HCT116 (cell line): ENCODE measurements at regions not wholly inside any gene's neighbourhood (a gene's known extent, or its start where the extent isn't known, plus 50 kb on each side); places are given as distances from the start of the nearest gene placed in this dataset.

Source experiments
- ATAC-seq: fragments of 200-7000 bp; cut with Tn5 transposase; 2 replicates; pipeline ENCODE4 v1.9.1; 2020; ENCODE audit warnings: mild to moderate bottlenecking, moderate library complexity
- BruUV-seq: library from RNA; stranded (reverse); fragments of 400-500 nt; replicated peaks from 2 replicates; lab custom pipeline; 2021; lab: Mats Ljungman, UMichigan
- CTCF ChIA-PET: fragments of 300-600 bp; sonication (Branson Sonifier 250); formaldehyde crosslinking; loops from one replicate; lab custom pipeline; 2021; ENCODE audit warnings: antibody characterized with exemption; lab: Charles Lee
- POLR2A ChIA-PET: fragments of 300-600, 350-600 bp; sonication (Branson Sonifier 250); formaldehyde crosslinking; loops from one replicate; lab custom pipeline; 2021; ENCODE audit warnings: antibody characterized with exemption; lab: Charles Lee
- RAD21 ChIA-PET, 2 experiments: fragments of 300-600 bp; sonication (Branson Sonifier 250); formaldehyde crosslinking; loops; one replicate each; lab custom pipeline; 2023; ENCODE audit warnings: low total read pairs in 2 of 2; ENCODE audit not compliant: uncharacterized antibody in 2 of 2, unreplicated experiment in 2 of 2, low non-redundant PET in 1 of 2; lab: Charles Lee
- DNase-seq: peaks from one replicate; pipeline ENCODE4 v3.0.0-alpha.2; 2010; ENCODE audit warnings: low read depth, low spot score
- H2AFZ ChIP-seq: fragments of 200-600 bp; shearing (Covaris generic), sonication (generic); 2 replicates; pipeline ENCODE4 v1.6.1; 2017; ENCODE audit warnings: low read depth, mixed run types, mixed read lengths, antibody characterized with exemption, low read length; ENCODE audit not compliant: poor library complexity, severe bottlenecking
- H3K27ac ChIP-seq: 2 replicates; pipeline ENCODE4 v1.5.1; 2012; ENCODE audit warnings: low read depth, low read length
- H3K27me3 ChIP-seq: fragments of 200-600 bp; sonication (generic); 2 replicates; pipeline ENCODE4 v1.6.1; 2016; ENCODE audit warnings: mixed run types, low read length, mixed read lengths; ENCODE audit not compliant: insufficient read depth
- H3K36me3 ChIP-seq, 2 experiments: fragments of 200-500 bp in 1 of 2; fragments of 200-600 bp in 1 of 2; sonication (Bioruptor generic) in 1 of 2; sonication (generic) in 1 of 2; 2 replicates each; pipeline versions ENCODE4 v1.5.1 to v1.6.1; 2014 to 2016; ENCODE audit warnings: low read length in 2 of 2, inconsistent platforms in 1 of 2, mixed read lengths in 1 of 2, mixed run types in 1 of 2; ENCODE audit not compliant: insufficient read depth in 2 of 2, control insufficient read depth in 1 of 2
- H3K4me1 ChIP-seq, 2 experiments: fragments of 200-600 bp in 1 of 2; sonication (generic) in 1 of 2; 2 replicates each; pipeline versions ENCODE4 v1.5.1 to v1.6.1; 2012 to 2017; ENCODE audit warnings: low read length in 2 of 2, inconsistent platforms in 1 of 2, mild to moderate bottlenecking in 1 of 2, mixed read lengths in 1 of 2, mixed run types in 1 of 2, moderate library complexity in 1 of 2; ENCODE audit not compliant: insufficient read depth in 2 of 2, control insufficient read depth in 1 of 2
- H3K4me2 ChIP-seq: fragments of 200-600 bp; sonication (generic); 2 replicates; pipeline ENCODE4 v1.6.1; 2017; ENCODE audit warnings: mixed run types, low read length, mixed read lengths
- H3K4me3 ChIP-seq, 2 experiments: fragments of 200-600 bp in 1 of 2; sonication (generic) in 1 of 2; replicated peaks in 1 of 2; 2 replicates each; pipeline ENCODE4 v1.5.1; 2011 to 2016; ENCODE audit warnings: low read length in 2 of 2, control low read depth in 1 of 2, low read depth in 1 of 2, mild to moderate bottlenecking in 1 of 2, mixed read lengths in 1 of 2, mixed run types in 1 of 2
- H3K79me2 ChIP-seq: fragments of 200-600 bp; sonication (generic); 2 replicates; pipeline ENCODE4 v1.6.1; 2017; ENCODE audit warnings: mild to moderate bottlenecking, mixed run types, low read length, moderate library complexity, mixed read lengths; ENCODE audit not compliant: insufficient read depth
- H3K9ac ChIP-seq: fragments of 200-600 bp; sonication (generic); 2 replicates; pipeline ENCODE4 v1.6.1; 2016; ENCODE audit warnings: low read length, mixed read lengths
- H3K9me2 ChIP-seq: fragments of 200-600 bp; sonication (generic), shearing (Covaris generic); 2 replicates; pipeline ENCODE4 v1.6.1; 2017; ENCODE audit warnings: mixed run types, mild to moderate bottlenecking, moderate library complexity; ENCODE audit not compliant: insufficient read depth
- H3K9me3 ChIP-seq, 2 experiments: fragments of 200-500 bp in 1 of 2; fragments of 200-600 bp in 1 of 2; sonication (Bioruptor generic) in 1 of 2; sonication (generic) in 1 of 2; 2 replicates each; pipeline ENCODE4 v1.6.1; 2014 to 2017; ENCODE audit warnings: low read length in 2 of 2, mixed read lengths in 2 of 2, inconsistent platforms in 1 of 2, low read depth in 1 of 2, mild to moderate bottlenecking in 1 of 2, mixed run types in 1 of 2, moderate library complexity in 1 of 2; ENCODE audit not compliant: control insufficient read depth in 1 of 2, insufficient read depth in 1 of 2
- H4K20me1 ChIP-seq: fragments of 200-600 bp; sonication (generic), shearing (Covaris generic); 2 replicates; pipeline ENCODE4 v1.6.1; 2017; ENCODE audit warnings: mixed run types, mild to moderate bottlenecking, moderate library complexity; ENCODE audit not compliant: insufficient read depth
- CEBPB ChIP-seq: IDR thresholded peaks from 2 replicates; pipeline ENCODE4 v1.6.1; 2012; ENCODE audit warnings: low read depth
- EGR1 ChIP-seq: IDR thresholded peaks from 2 replicates; pipeline ENCODE4 v1.6.1; 2012; ENCODE audit warnings: low read depth
- JUND ChIP-seq: IDR thresholded peaks from 2 replicates; pipeline ENCODE4 v1.6.1; 2012
- MAX ChIP-seq: IDR thresholded peaks from 2 replicates; pipeline ENCODE4 v1.6.1; 2012
- POLR2A ChIP-seq: IDR thresholded peaks from 2 replicates; pipeline ENCODE4 v1.7.0; 2011; ENCODE audit warnings: borderline replicate concordance; ENCODE audit not compliant: insufficient read depth, insufficient read length; ENCODE audit errors: extremely low read depth
- RAD21 ChIP-seq: IDR thresholded peaks from 2 replicates; pipeline ENCODE4 v1.6.1; 2012; ENCODE audit warnings: low read depth, mild to moderate bottlenecking
- SRF ChIP-seq: IDR thresholded peaks from 2 replicates; pipeline ENCODE4 v1.6.1; 2012; ENCODE audit warnings: low read depth
- intact Hi-C: fragments of 100-400 bp; cut with micrococcal nuclease; formaldehyde crosslinking; loops from 2 replicates; pipeline ENCODE4 v1.10.0; 2022
- TF ChIP-seq, protein P1 (sequence below), 3 experiments: fragments of 200-600 bp in 1 of 3; sonication (generic) in 1 of 3; IDR thresholded peaks in 2 of 3; conservative IDR thresholded peaks in 1 of 3; 2 replicates each; pipeline ENCODE4 v1.5.1; 2012 to 2017; ENCODE audit warnings: low read depth in 2 of 3, low read length in 2 of 3, antibody characterized with exemption in 1 of 3, borderline replicate concordance in 1 of 3, control low read depth in 1 of 3, mild to moderate bottlenecking in 1 of 3, mixed read lengths in 1 of 3, mixed run types in 1 of 3, moderate library complexity in 1 of 3; ENCODE audit not compliant: insufficient read depth in 1 of 3
- TF ChIP-seq, protein P2 (sequence below): IDR thresholded peaks from 2 replicates; pipeline ENCODE4 v1.6.1; 2011; ENCODE audit warnings: mild to moderate bottlenecking, low read length, moderate library complexity; ENCODE audit not compliant: insufficient replicate concordance; ENCODE audit errors: extremely low read depth
- TF ChIP-seq, protein P3 (sequence below): IDR thresholded peaks from 2 replicates; pipeline ENCODE4 v1.6.1; 2012

GRCh38 chr6:4717856-4718255 lies 58.3 kb upstream of the CDYL start:
- Histone ChIP-seq H3K36me3 (no peaks in the 10 kb centered on the region), H3K9ac (no peak overlapping the region), H3K9me2 (0 out of 2 replicates have a peak, but pooled peaks cover 3% of the 10 kb centered on the region), H3K4me3 (no peak overlapping the region), H3K27ac (no peak overlapping the region), H3K4me2 (no peak overlapping the region), H3K9me3 (no peaks in the 10 kb centered on the region), H3K27me3 (no peaks in the 10 kb centered on the region), H4K20me1 (no peaks in the 10 kb centered on the region), H3K4me1 (peaks cover 0 to 10% of the 10 kb centered on the region in 2 experiments; a peak in 2 of 4 replicates), H2AFZ (no peak overlapping the region), H3K79me2 (no peaks in the 10 kb centered on the region)
- BruUV-seq = no TSS peak
- ChIA-PET CTCF (no interaction called here), RAD21 (no interaction called here), POLR2A (no interaction called here)
- no peak for DNase-seq
- no peak for ATAC-seq
- intact Hi-C loops = no loop called here
- TF ChIP-seq, protein P1, sequence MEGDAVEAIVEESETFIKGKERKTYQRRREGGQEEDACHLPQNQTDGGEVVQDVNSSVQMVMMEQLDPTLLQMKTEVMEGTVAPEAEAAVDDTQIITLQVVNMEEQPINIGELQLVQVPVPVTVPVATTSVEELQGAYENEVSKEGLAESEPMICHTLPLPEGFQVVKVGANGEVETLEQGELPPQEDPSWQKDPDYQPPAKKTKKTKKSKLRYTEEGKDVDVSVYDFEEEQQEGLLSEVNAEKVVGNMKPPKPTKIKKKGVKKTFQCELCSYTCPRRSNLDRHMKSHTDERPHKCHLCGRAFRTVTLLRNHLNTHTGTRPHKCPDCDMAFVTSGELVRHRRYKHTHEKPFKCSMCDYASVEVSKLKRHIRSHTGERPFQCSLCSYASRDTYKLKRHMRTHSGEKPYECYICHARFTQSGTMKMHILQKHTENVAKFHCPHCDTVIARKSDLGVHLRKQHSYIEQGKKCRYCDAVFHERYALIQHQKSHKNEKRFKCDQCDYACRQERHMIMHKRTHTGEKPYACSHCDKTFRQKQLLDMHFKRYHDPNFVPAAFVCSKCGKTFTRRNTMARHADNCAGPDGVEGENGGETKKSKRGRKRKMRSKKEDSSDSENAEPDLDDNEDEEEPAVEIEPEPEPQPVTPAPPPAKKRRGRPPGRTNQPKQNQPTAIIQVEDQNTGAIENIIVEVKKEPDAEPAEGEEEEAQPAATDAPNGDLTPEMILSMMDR (IDR thresholded peaks at IDR 0.05 in 2 of 3, conservative IDR thresholded peaks at IDR 0.05 in 1 of 3; ENCODE audit: borderline replicate concordance in 1 of 3, insufficient read depth in 1 of 3, low read depth in 2 of 3, low read length in 2 of 3) = no peak
- no peak for TF ChIP-seq JUND

- intact Hi-C loops = no loop called here
- Histone ChIP-seq H4K20me1 (no peaks in the 10 kb centered on the region), H3K27me3 (no peaks in the 10 kb centered on the region), H3K27ac (no peak overlapping the region), H3K4me3 (no peak overlapping the region), H3K4me1 (peaks cover 0 to 10% of the 10 kb centered on the region in 2 experiments; a peak in 2 of 4 replicates), H3K9me3 (no peaks in the 10 kb centered on the region), H3K79me2 (no peaks in the 10 kb centered on the region), H3K9ac (no peak overlapping the region), H3K4me2 (no peak overlapping the region), H3K9me2 (0 out of 2 replicates have a peak, but pooled peaks cover 3% of the 10 kb centered on the region), H3K36me3 (no peaks in the 10 kb centered on the region), H2AFZ (no peak overlapping the region)
- no peak for DNase-seq
- ChIA-PET POLR2A (no interaction called here), CTCF (no interaction called here), RAD21 (interaction anchor here in 1 of 2 experiments (0.7 kb wide), 1 partner anchor 22 kb away, joined by 6 read pairs; no protein-coding TSS in a partner anchor)
- ATAC-seq = no peak
- BruUV-seq = no TSS peak
- TF ChIP-seq CEBPB (no peak), MAX (no peak), RAD21 (no peak), POLR2A (no peak), SRF (no peak), EGR1 (no peak)
- TF ChIP-seq, protein P1 (IDR thresholded peaks at IDR 0.05 in 2 of 3, conservative IDR thresholded peaks at IDR 0.05 in 1 of 3; ENCODE audit: borderline replicate concordance in 1 of 3, insufficient read depth in 1 of 3, low read depth in 2 of 3, low read length in 2 of 3) = no peak
- TF ChIP-seq, protein P2, sequence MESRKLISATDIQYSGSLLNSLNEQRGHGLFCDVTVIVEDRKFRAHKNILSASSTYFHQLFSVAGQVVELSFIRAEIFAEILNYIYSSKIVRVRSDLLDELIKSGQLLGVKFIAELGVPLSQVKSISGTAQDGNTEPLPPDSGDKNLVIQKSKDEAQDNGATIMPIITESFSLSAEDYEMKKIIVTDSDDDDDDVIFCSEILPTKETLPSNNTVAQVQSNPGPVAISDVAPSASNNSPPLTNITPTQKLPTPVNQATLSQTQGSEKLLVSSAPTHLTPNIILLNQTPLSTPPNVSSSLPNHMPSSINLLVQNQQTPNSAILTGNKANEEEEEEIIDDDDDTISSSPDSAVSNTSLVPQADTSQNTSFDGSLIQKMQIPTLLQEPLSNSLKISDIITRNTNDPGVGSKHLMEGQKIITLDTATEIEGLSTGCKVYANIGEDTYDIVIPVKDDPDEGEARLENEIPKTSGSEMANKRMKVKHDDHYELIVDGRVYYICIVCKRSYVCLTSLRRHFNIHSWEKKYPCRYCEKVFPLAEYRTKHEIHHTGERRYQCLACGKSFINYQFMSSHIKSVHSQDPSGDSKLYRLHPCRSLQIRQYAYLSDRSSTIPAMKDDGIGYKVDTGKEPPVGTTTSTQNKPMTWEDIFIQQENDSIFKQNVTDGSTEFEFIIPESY = no peak
- TF ChIP-seq, protein P3, sequence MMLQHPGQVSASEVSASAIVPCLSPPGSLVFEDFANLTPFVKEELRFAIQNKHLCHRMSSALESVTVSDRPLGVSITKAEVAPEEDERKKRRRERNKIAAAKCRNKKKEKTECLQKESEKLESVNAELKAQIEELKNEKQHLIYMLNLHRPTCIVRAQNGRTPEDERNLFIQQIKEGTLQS = no peak
These were observed 59.1 kb upstream of the CDYL start for GRCh38 chr6:4717124-4717523.
